ENCODE measurements at regions not wholly inside any gene's neighbourhood (a gene's known extent, or its start where the extent isn't known, plus 50 kb on each side); places are given as distances from the start of the nearest gene placed in this dataset.
"Not testable (repeated sequence)": the region's sequence is repeated elsewhere in the genome, so short reads cannot be mapped to it uniquely, and the experiment has no call there.

DNA sequence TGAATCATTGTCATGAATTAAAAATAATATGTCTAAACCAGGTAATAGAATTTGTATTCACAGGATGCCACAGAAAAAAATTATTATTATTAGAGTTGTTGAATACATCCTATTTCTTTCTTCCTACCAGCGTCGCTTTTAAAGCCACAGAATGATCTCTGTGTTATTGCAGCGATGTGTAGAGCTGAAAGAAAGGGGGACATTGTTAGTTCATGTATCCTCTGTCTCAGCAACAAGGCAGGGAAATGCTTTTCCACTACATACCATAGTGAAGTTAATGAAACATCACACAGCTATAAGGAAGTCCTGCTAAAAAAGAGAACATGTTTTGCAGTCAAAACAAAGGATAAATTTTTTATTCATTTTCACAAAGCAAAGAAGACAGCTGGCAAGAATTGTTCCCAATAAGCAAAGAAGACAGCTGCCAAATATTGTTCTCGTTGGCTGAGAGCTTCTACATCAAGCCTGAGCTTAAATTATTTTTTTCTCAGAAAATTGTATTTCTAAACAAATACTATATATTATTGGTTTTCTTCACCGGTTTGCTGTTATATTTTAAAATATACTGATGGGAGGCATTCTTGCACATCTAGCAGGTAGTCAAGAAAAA is 1234.4 kb downstream of the SUCLG1 start:
- DNase-seq: no peak

DNA sequence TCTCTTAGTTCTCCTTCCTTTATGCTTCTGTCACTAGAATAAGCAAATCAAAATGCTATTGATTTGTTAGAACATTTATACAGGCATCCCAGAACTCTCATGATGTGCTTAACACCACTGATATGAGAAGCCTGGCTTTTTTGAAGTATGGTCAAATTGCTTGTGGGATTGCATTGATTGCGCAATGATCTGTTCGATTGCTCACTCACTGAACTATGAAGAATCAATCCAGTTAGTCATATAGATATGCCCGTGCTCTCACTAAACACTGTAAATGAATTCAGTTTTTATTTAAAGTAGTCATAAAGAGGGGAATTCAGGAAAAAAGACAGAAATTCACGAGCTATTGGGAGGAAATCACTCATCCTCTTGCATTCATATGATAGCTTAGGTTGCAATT is 1237.8 kb downstream of the SUCLG1 start:
- no peak for DNase-seq

DNA sequence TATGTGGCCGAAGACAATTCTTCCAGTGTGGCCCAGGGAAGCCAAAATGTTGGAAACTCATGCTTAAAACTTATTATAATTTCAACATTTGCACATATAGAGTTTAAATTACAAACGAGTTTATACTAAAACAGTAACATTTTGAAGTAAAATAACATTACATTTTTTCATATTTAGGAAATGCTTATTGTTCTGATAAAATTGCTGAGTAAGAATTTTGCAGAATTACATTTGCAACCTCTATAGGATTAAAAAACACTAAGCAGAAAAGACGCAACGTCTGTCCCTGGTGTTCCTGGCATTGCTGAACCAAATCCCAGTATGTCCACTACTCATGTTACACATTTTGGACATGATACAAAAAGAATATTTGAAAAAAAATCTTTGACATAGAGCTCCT is 1241.2 kb downstream of the SUCLG1 start:
- DNase-seq: no peak

DNA sequence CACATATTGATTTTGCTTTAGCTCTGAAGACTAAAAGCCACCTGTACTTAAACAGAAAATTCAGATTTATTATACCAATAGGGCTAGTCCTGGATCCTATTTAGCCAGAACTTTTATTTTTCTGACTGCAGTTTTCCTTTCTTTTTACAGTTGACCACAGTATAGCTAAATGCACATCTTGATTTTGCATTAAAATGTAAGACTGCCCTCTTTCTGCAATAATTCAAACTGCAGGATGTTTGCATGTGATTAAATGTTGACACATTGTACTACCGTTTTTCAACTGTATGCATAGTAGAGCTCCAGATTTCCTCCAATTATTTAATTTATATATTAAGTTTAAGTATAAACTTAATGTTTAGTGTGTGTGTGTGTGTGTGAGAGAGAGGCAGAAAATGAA is 1262.9 kb downstream of the SUCLG1 start:
- DNase-seq: no peak

DNA sequence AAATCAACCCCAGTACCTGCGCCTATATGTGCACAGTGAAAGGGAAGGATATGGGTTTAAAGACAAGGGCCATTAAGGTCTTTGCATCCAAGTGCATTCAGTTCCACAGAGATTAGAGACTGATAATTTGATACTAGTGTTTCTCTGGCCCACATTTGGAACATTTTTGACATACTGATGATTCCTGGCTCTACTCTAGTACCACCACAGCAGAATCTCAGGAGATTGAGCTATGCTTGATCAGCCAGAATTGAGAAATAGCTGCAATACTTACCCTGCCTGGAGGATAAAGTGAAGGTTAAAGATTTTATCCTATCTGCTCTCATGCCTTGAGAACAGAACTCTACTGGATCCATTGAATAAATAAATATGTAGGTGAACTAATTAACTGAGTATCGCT is 1267.8 kb downstream of the SUCLG1 start:
- no peak for DNase-seq

DNA sequence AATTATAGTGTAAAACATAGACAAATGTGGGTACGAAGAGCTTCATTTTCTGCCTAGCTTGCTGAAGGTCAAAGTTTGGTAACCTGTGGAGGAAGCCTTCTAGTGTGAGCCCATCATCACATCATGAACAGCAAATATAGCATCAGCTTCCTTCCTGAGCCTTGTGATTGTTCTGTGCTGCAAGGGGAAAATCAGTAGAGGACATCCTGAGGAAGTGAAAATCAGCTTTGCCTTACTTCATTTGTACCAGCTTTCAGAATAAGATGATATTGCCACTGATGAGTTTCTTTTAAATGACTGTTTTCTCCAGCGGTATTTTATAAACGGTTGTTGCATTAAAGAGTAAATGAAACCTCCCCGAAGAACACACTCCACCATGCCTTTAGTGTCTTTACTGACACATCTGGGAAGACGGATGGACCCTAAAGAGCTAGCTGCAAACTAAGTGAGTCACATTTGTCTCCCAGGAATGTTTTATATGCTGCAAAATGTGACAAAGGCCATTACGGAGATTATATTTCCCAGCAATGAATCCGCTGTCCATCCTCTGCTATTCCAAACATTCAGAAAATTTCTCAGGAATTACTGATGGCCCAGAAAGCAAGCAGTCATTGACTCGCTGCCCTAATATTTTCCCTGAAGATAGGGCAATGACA is 1272.8 kb downstream of the SUCLG1 start:
- DNase-seq: no peak

DNA sequence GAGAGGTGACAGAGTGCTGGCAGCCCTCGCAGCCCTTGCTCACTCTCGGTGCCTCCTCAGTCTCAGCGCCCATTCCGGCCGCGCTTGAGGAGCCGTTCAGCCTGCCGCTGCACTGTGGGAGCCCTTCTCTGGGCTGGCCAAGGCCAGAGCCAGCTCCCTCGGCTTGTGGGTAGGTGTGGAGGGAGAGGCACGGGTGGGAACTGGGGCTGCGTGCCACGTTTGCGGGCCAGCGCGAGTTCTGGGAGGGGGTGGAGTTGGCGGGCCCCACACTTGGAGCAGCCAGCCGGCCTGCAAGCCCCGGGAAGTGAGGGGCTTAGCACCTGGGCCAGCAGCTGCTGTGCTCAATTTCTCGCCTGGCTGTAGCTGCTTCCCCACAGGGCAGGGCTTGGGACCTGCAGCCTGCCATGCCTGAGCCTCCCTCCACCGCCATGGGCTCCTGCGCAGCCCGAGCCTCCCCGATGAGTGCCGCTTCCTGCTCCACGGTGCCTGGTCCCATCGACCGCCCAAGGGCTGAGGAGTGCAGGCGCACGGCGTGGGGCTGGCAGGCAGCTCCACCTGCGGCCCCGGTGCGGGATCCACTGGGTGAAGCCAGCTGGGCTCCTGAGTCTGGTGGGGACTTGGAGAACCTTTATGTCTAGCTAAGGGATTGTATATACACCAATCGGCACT is 1278.1 kb downstream of the SUCLG1 start:
- not testable (repeated sequence) for DNase-seq

DNA sequence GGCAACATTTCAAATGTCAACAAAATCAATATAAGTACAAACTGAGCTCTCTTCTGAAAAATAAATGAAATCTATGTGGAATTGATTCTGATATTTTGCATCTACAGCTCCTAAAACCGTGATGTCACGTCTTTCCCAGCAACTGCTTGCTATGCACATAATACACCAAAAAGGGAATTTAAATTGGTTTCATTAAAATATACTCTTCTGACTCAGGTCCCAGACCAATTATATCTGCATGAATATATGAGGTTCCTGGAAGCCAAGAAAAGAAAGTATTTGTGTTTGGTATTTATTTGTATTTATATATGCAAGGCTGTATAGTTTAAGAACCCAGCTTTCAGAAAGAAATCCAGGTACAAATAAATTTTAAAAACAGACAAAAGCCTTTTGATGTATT is 1282.5 kb downstream of the SUCLG1 start:
- DNase-seq: no peak

DNA sequence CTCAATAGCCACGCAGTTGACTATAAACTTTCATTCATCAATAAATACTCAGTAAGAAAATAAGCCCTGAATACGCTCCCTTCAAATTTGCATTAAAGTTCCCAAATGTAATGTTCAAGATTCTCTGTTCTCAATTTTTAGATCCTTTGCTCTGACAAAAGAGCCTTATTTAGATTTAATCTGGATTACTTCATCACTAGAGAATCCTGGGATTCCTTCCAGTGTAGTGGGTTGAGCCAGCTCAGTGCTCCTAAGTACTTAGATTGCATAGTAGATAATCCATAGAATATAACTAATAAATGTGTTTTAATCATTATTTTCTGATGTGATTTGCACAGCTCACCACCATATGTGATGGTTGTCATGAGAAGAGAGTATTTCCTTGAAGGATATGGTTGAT is 1286.2 kb downstream of the SUCLG1 start:
- no peak for DNase-seq

DNA sequence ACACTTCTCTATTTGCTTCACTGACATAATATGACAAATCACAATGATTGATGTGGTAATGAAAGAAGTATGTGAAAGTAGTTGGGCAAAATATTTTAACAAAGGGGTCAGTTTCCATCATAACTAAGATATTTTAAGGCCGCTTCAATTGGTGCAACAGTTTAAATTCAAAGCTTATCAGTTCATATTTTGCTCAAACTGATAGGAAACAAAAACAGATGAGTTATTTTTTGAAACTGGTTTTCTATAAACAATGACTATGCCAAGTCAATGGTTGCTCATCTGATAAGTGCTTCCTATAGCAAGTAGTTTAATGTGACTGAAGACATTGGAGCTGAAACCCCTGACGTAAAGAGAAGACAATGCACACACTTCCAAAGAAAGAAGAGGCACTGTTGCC is 1290.7 kb downstream of the SUCLG1 start:
- no peak for DNase-seq

DNA sequence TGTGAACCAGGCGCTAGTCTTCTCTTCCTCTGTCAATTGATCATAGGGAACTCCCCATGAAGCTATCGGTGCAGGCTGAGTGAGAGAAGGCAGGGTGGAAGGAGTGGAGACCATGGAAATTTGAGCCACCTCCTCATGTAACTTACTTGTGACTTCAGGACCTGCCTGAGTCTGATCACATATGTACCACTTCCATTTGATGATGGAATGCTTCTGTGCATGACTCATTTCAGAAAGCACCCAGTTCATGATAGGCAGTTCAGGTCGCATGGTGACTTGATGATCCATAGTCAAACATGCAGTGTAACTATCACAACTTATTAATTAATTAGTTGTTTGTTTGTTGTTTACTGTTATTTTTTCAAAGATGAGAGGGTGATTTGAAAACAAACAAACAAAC is 1296.7 kb downstream of the SUCLG1 start:
- no peak for DNase-seq

DNA sequence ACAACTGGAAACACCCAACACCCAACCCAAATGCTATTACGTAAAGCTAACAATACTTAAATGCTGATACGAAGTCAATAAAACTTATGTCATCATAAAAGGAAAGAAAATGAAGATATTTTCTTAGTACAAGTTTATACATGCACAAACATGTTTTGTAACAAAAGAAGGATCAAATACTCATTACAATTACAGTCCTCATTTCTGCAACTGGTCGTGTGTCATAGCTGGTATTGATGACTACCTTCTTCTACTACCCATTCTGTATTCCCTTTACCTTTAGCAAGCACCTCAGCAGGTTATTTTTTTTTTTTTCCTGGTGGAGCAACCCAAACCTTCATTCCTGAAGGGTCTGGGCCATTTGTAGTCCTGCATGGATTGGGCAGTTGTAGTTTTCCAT is 1298.5 kb downstream of the SUCLG1 start:
- no peak for DNase-seq

DNA sequence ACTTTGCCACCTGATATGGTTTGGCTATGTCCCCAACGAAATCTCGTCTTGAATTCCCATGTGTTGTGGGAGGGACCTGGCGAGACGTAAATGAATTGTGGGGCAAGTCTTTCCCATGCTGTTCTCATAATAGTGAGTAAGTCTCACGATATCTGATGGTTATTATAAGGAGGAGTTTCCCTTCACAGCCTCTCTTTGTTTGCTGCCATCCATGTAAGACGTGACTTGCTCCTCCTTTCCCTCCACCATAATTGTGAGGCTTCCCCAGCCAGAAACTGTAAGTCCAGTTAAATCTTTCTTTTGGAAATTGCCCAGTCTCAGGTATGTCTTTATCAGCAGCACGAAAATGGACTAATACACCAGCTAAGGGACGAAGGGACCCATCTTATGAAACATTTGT is 1303.3 kb downstream of the SUCLG1 start:
- no peak for DNase-seq

DNA sequence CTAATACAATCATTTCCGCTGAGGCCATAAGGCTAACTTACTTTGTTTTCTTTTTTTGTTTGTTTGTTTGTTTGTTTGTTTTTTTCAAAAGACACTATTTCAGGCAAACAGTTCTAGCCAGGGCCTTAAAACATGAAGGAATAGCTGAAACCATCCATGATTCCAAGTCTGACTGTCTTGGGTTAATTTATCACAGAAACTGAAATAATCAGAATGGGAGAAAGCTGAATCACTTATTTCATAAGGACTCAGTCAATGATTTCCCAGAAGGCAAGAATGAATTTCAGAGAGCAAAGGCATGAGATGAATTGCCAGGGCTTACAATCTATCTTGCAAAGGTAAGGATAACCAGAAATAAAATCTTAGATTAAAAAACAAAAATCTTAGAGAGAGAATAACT is 1315.1 kb downstream of the SUCLG1 start:
- DNase-seq: no peak

DNA sequence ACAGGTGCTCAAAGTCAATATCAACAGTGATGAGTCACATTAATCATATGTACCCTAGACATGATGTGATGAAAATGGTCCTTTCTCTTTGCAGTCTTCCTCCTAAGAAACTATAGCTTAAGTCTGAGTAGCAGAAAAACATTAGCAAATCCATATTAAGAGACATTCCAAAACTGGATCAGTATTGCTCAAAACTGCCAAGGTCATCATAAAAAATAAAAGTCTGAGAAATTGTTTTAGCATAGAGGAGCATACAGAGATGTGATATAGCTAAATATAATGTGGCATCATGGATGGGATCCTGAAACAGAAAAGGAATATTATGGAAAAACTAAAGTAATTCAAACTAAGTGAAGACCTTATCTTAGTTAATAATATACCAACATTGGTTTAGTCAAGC is 1316.1 kb downstream of the SUCLG1 start:
- no peak for DNase-seq

DNA sequence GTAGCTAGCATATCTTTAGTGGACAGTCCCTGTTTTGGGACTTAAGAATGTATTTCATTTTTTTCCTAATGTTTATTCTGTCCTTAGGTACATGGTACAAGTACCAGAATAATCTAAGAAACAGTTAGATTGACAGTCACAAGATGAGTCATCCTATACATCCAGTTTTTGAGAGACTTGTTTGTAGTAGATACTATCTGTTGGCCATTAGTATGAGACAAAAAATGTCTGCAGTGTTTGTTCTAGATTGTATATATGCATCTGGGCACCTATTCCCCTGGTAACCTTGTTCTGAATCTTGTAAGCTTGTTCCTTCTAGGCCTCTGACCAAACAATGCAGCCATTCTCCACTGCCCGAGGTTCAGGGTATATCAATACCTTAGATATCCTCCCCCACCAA is 1343.5 kb downstream of the SUCLG1 start:
- no peak for DNase-seq

DNA sequence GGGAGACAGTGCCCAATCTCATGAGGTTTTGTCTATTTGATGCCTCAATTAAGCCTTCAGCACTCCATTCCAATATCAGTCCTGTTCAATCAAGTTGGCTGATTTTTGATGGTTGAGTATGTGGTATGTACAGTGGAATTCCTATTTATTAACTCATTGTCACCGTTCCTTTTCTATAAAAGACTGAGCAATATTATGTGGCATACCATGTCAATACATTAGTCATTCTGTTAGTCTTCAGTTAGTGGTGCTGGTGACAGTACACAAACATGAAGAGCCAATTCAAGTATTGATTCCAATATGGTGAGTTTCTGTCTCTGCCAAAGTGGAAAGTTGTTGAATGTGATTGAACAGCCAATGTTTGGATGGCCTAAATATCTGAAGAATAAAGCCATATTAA is 1343.9 kb downstream of the SUCLG1 start:
- DNase-seq: no peak

DNA sequence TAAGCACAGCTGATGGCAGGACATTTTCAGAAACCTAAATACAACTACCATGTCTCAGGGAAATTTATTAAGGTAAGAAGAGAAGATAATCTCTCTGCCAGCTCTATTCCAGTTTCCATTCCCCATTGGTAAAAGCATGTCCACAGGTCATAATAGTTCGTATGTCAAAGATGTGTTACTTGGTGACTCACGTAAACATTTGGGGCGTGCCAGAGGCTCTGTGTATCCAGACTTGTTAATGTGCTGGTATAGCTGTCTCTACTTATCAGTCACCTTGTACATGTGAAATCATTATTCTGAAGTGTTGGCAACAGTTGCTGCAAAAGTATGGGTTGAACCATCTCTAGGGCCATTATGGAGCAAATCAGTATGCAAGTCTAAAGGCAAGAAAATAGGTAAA is 1345.1 kb downstream of the SUCLG1 start:
- no peak for DNase-seq

DNA sequence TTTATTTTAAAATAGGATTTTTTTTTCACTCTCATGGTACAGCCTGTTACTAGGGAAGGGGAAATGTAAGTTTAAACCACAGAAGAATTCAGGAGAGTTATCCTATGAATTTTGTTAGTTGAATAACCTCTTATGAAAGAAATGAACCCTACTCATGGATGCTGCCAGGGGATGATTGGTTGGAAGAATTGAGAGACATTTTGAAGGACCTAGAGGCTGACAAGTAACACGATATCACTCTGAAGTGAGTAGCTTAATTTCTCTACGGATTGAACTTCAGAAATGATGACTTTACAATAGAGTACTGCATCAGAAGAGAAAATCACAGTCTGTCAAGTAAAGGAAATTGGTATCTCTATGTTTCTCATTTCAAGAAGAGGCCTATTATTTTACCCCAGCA is 1346.2 kb downstream of the SUCLG1 start:
- no peak for DNase-seq

DNA sequence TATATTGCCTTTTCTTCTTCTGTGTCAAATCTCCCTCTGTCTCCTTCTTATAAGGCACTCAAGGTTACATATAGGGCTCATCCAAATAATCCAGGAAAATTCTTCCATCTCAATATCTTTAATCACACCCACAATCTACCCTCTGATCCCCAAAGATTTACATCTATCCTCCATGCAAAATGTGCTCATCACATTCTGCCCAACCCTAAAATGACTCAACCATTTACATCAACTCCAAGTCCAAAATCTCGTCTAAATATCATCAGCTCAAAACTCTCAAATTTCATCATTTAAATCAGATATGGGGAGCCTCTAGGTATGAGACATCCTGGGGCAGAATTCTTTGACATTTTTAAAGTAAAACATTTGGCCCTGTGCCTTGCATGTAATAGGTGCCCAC is 1349.8 kb downstream of the SUCLG1 start:
- DNase-seq: no peak

DNA sequence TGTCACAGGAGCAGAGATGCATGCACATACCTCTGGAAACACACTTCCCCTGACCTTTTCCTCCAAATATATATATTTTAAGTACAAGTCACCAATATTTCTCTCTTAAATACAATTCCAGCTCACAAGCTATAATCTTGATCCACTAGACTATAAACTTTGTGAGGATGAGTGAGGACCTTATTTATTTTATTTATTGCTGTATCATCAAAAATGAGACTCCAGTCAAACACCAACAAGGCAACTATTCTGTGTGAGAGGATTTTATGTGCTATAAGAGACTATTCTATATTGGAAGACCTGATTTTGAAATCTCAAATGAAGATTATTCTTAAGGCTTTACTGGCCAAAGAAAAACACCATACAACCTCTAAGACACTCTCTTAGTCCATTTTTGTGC is 1352.2 kb downstream of the SUCLG1 start:
- DNase-seq: no peak

DNA sequence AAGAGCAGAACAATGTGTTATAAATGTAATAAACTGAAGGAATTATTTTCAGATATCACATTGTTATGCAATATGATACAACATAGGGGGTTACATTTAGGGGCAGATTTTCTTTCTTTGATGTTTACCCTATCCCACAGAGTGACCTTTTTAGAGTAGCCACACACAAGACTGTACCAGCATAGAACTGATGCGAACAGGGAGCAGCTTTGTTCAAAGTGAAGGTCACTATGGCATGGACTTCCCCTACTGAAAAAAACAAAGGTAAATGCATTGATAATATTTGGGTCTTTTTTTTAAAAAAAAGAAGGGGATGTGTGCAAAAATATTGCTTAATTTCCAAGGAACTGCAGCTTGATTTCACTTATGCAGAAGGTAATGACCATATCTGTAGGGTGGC is 1354.9 kb downstream of the SUCLG1 start:
- no peak for DNase-seq

DNA sequence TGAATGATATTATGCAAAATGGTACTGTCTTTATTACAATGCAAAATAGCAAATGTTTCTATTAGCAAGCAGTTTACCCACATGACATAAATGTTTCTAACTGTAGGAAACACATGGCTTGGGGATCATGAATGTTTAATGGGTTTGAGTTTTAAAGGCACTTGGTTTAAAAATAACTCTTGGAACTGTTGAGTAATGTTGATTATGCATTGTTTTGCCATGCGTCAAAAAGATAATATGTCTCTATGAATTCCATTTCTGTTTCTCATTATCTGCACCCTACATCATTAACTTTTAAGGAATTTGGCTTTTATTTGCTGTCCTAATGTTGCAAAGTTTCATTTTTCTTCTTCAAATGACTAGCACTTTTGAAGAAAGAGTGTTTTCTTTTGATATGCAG is 1355.5 kb downstream of the SUCLG1 start:
- DNase-seq: no peak

DNA sequence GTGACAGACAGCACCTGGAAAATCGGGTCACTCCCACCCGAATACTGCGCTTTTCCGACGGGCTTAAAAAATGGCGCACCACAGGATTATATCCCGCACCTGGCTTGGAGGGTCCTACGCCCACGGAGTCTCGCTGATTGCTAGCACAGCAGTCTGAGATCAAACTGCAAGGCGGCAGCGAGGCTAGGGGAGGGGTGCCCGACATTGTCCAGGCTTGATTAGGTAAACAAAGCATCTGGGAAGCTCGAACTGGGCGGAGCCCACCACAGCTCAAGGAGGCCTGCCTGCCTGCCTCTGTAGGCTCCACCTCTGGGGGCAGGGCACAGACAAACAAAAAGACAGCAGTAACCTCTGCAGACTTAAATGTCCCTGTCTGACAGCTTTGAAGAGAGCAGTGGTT is 1370.0 kb downstream of the SUCLG1 start:
- not testable (repeated sequence) for DNase-seq

DNA sequence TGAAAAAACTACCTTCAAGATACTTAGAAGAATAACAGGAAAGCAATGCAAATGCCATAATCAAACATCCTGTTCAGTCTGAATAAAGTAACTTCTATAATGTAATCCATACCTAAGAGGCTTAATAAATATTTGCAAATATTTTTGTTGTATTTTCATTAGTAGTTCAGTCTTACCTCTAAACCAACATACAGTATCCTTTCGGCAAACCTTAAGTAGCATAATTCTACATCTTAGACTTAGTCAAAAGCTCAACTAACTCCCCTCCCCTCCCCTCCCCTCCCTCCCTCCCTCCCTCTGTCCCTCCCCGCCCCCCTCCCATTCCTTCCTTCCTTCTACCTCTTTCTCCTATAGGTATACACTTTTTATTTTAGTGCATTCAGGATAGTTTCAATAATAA is 1373.2 kb downstream of the SUCLG1 start:
- no peak for DNase-seq
